ENCODE measurements at regions not wholly inside any gene's neighbourhood (a gene's known extent, or its start where the extent isn't known, plus 50 kb on each side); places are given as distances from the start of the nearest gene placed in this dataset.

DNA sequence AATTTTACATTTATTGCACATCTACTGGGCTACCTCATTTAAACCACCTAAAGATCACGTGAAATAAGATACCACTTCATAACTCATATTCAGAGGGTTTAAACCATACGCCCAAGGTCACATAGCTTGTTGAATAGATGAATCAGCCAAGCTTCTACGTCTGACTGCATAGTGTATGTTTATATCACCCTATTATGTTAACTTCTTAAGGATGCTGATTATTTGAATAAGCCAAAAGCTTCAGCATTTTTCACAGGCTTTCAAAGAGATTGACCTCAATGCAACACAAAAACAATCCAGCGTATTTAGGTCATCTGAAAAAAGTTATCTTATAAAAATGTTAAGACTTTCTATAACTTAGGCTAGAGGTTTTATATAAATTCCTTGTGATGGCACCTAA lies 373.8 kb downstream of the TGFB2 start:
- TF ChIP-seq POLR2A (IDR thresholded peaks at IDR 0.05; ENCODE audit: low read length), result no peak
- no peak for TF ChIP-seq GATA1 (IDR thresholded peaks at IDR 0.05; ENCODE audit: low read depth, low read length)
